IMR-90 (cell line): ENCODE measurements at regions not wholly inside any gene's neighbourhood (a gene's known extent, or its start where the extent isn't known, plus 50 kb on each side); places are given as distances from the start of the nearest gene placed in this dataset.
A peak's percentile ranks its signal among the peaks of the same experiment; 100 is the strongest.

Source experiments
- ATAC-seq: fragments of 200-7000 bp; cut with Tn5 transposase; 2 replicates; pipeline ENCODE4 v1.9.1; 2020; ENCODE audit warnings: low read depth, mild to moderate bottlenecking, moderate library complexity
- BruUV-seq: library from RNA; stranded (reverse); fragments of 400-500 nt; replicated peaks from 2 replicates; lab custom pipeline; 2021; lab: Mats Ljungman, UMichigan
- CTCF ChIA-PET: fragments of 300-600 bp; formaldehyde crosslinking; extraction: SDS; loops from one replicate; lab custom pipeline; 2021; ENCODE audit warnings: antibody characterized with exemption; lab: Yijun Ruan, JAX
- POLR2A ChIA-PET: fragments of 300-600 bp; sonication (Branson Sonifier 250); formaldehyde crosslinking; loops from one replicate; lab custom pipeline; 2022; ENCODE audit warnings: antibody characterized with exemption; ENCODE audit not compliant: unreplicated experiment; lab: Charles Lee
- DNase-seq: peaks from one replicate; pipeline ENCODE4 v3.0.0; 2013
- H2AFZ ChIP-seq: replicated peaks from 2 replicates; pipeline ENCODE3; 2013; ENCODE audit warnings: low read length, mild to moderate bottlenecking; ENCODE audit not compliant: poor library complexity
- H2AK5ac ChIP-seq: 2 replicates; pipeline ENCODE4 v1.6.1; 2013; ENCODE audit warnings: low read depth, low read length, inconsistent platforms
- H2AK9ac ChIP-seq: replicated peaks from 2 replicates; pipeline ENCODE3; 2013; ENCODE audit warnings: mild to moderate bottlenecking, low read depth, low read length, moderate library complexity; ENCODE audit not compliant: poor library complexity
- H2BK120ac ChIP-seq: 2 replicates; pipeline ENCODE4 v1.6.1; 2013; ENCODE audit warnings: low read depth, low read length, inconsistent platforms
- H2BK15ac ChIP-seq: 3 replicates; pipeline ENCODE4 v1.6.1; 2013; ENCODE audit warnings: low read depth, low read length, inconsistent platforms
- H2BK20ac ChIP-seq: 2 replicates; pipeline ENCODE4 v1.6.1; 2013; ENCODE audit warnings: low read depth, mild to moderate bottlenecking, inconsistent platforms, low read length, moderate library complexity
- H2BK5ac ChIP-seq: 2 replicates; pipeline ENCODE4 v1.6.1; 2013; ENCODE audit warnings: mild to moderate bottlenecking, low read depth, low read length, inconsistent platforms; ENCODE audit not compliant: poor library complexity, severe bottlenecking
- H3K14ac ChIP-seq: replicated peaks from 2 replicates; pipeline ENCODE4 v1.6.1; 2013; ENCODE audit warnings: low read depth, low read length, inconsistent platforms
- H3K18ac ChIP-seq: 2 replicates; pipeline ENCODE4 v1.6.1; 2013; ENCODE audit warnings: low read depth, low read length, control low read depth
- H3K23ac ChIP-seq: 2 replicates; pipeline ENCODE4 v1.6.1; 2013; ENCODE audit warnings: low read depth, low read length, inconsistent platforms
- H3K27ac ChIP-seq: 2 replicates; pipeline ENCODE4 v1.5.1; 2013; ENCODE audit warnings: mild to moderate bottlenecking, control low read depth, low read length; ENCODE audit not compliant: insufficient read depth
- H3K27me3 ChIP-seq: 2 replicates; pipeline ENCODE4 v1.6.1; 2013; ENCODE audit warnings: low read length; ENCODE audit not compliant: control insufficient read depth, insufficient read depth
- H3K36me3 ChIP-seq: 2 replicates; pipeline ENCODE4 v1.6.1; 2013; ENCODE audit warnings: low read length, mixed read lengths; ENCODE audit not compliant: control insufficient read depth, insufficient read depth
- H3K4ac ChIP-seq: 2 replicates; pipeline ENCODE4 v1.6.1; 2013; ENCODE audit warnings: low read depth, low read length, inconsistent platforms
- H3K4me1 ChIP-seq: 2 replicates; pipeline ENCODE4 v1.6.1; 2013; ENCODE audit warnings: low read length, mixed read lengths; ENCODE audit not compliant: control insufficient read depth, insufficient read depth
- H3K4me2 ChIP-seq: 2 replicates; pipeline ENCODE4 v1.6.1; 2013; ENCODE audit warnings: low read depth, mild to moderate bottlenecking, control low read depth, low read length, moderate library complexity
- H3K4me3 ChIP-seq: 2 replicates; pipeline ENCODE4 v1.5.1; 2013; ENCODE audit warnings: low read depth, mild to moderate bottlenecking, control low read depth, low read length, moderate library complexity; ENCODE audit not compliant: insufficient read depth
- H3K56ac ChIP-seq: 2 replicates; pipeline ENCODE4 v1.6.1; 2013; ENCODE audit warnings: low read length, inconsistent platforms; ENCODE audit not compliant: insufficient read depth; ENCODE audit errors: extremely low read depth
- H3K79me1 ChIP-seq, 2 experiments: 2 replicates each; pipeline ENCODE4 v1.6.1; 2013; ENCODE audit warnings: low read length in 2 of 2, inconsistent platforms in 1 of 2, low read depth in 1 of 2
- H3K9ac ChIP-seq: 2 replicates; pipeline ENCODE4 v1.6.1; 2013; ENCODE audit warnings: low read depth, low read length, control low read depth
- H3K9me1 ChIP-seq: 2 replicates; pipeline ENCODE4 v1.6.1; 2013; ENCODE audit warnings: low read length, inconsistent platforms; ENCODE audit not compliant: insufficient read depth
- H3K9me3 ChIP-seq: 2 replicates; pipeline ENCODE4 v1.6.1; 2013; ENCODE audit warnings: low read length; ENCODE audit not compliant: control insufficient read depth, insufficient read depth
- H4K20me1 ChIP-seq: 2 replicates; pipeline ENCODE4 v1.6.1; 2013; ENCODE audit warnings: low read length, inconsistent platforms; ENCODE audit not compliant: insufficient read depth
- H4K5ac ChIP-seq: 2 replicates; pipeline ENCODE4 v1.6.1; 2013; ENCODE audit warnings: mild to moderate bottlenecking, low read depth, low read length, control low read depth
- H4K8ac ChIP-seq, 2 experiments: 2 replicates each; pipeline ENCODE4 v1.6.1; 2013; ENCODE audit warnings: low read depth in 2 of 2, low read length in 2 of 2, control low read depth in 1 of 2, inconsistent platforms in 1 of 2
- H4K91ac ChIP-seq: 2 replicates; pipeline ENCODE4 v1.6.1; 2013; ENCODE audit warnings: low read depth, low read length, inconsistent platforms; ENCODE audit not compliant: insufficient read depth
- CEBPB ChIP-seq: IDR thresholded peaks from 2 replicates; pipeline ENCODE4 v1.6.1; 2012; ENCODE audit warnings: low read depth, low read length, improper control_type of control experiment
- FOS ChIP-seq: fragments of 150-350 bp; IDR thresholded peaks from 2 replicates; pipeline ENCODE4 v1.6.1; 2016; ENCODE audit warnings: low read depth, low read length
- MAZ ChIP-seq: IDR thresholded peaks from 2 replicates; pipeline ENCODE4 v1.6.1; 2012; ENCODE audit warnings: low read depth, mild to moderate bottlenecking, low read length, improper control_type of control experiment, moderate library complexity, borderline replicate concordance
- SMC3 ChIP-seq: fragments of 150-350 bp; IDR thresholded peaks from 2 replicates; pipeline ENCODE4 v1.6.1; 2016; ENCODE audit warnings: low read depth, mild to moderate bottlenecking, antibody characterized with exemption, low read length, moderate library complexity
- WGBS, 2 experiments: methylation state at CpG; one replicate each; pipeline versions ENCODE4 v1.1.5 to v1.1.7; 2013; ENCODE audit warnings: missing lambda C conversion rate in 2 of 2; ENCODE audit not compliant: insufficient read length in 1 of 2; ENCODE audit errors: extremely low coverage in 2 of 2; 5-methylcytosine and 5-hydroxymethylcytosine counted together
- dilution Hi-C: fragments of 300-500 bp; cut with HindIII; formaldehyde crosslinking; loops from one replicate; pipeline ENCODE4 v1.14.3; 2018; ENCODE audit warnings: low sequenced_read_pairs; ENCODE audit not compliant: unreplicated experiment
- in situ Hi-C: fragments of 300-500 bp; cut with MboI; formaldehyde crosslinking; loops from 3 replicates; pipeline ENCODE4 v1.14.3; 2019; ENCODE audit warnings: low sequenced_read_pairs, inconsistent platforms, mixed read lengths
- intact Hi-C: fragments of 100-400 bp; cut with micrococcal nuclease; formaldehyde crosslinking; loops from 2 replicates; pipeline ENCODE4 v1.10.0; 2022
- TF ChIP-seq, protein P1 (sequence below): conservative IDR thresholded peaks from 2 replicates; pipeline ENCODE4 v1.5.1; 2012; ENCODE audit warnings: mild to moderate bottlenecking, low read depth, low read length, improper control_type of control experiment

DNA sequence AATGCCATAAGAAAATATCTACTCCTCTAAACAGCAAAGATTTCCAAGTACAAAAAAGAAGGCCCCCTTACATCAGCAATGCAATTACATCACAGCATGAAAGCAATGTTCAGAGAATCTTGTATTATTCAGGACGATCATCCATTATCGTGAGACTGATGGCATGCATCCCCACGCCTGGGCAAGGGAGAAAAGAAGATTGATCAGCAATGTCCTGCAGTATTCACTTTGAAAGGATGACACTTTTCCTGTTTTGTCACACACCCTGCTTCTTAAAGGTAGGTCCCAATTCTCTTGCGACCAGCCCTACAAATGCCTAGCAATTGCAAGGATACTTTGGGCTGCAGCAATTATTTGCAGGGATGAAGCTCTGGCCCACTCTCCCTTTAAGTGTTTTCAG, 108.7 kb downstream of the TOMM20 start:
- no peak overlapping the region for H3K9ac ChIP-seq
- intact Hi-C loops: no loop called here
- no peak overlapping the region for H3K23ac ChIP-seq
- peaks cover 3% of the 10 kb centered on the region for H3K4me1 ChIP-seq
- no peak overlapping the region for H3K4me3 ChIP-seq
- H4K91ac ChIP-seq: peak overlapping the region; percentile 10; the same call in 1 of the 2 replicates
- in situ Hi-C loops: loop anchor here (5.0 kb wide), 1 partner anchor 37 kb away; no protein-coding TSS in a partner anchor
- no peaks in the 10 kb centered on the region for H4K20me1 ChIP-seq
- H2BK120ac ChIP-seq: no peak overlapping the region
- H3K27me3 ChIP-seq: no peaks in the 10 kb centered on the region
- peaks cover 5% of the 10 kb centered on the region for H3K9me3 ChIP-seq
- no peaks in the 10 kb centered on the region for H3K79me1 ChIP-seq
- no peak overlapping the region for H3K56ac ChIP-seq
- H3K27ac ChIP-seq: no peak overlapping the region
- H3K36me3 ChIP-seq: no peaks in the 10 kb centered on the region
- BruUV-seq: no TSS peak
- H2BK15ac ChIP-seq: 0 out of 3 replicates have a peak overlapping the region, but pooled peaks have one; percentile 26
- 88% methylated on average over 3 of the region's 4 CpGs; no CpG with 5 or more reads in 1 of the 2 experiments for WGBS, 2 experiments
- H4K5ac ChIP-seq: no peak overlapping the region
- no peak overlapping the region for H3K4me2 ChIP-seq
- POLR2A ChIA-PET: no interaction called here
- DNase-seq (no peak), ATAC-seq (no peak)
- peak overlapping the region; percentile 38 for H2BK20ac ChIP-seq
- TF ChIP-seq SMC3 (no peak), FOS (no peak), MAZ (no peak), CEBPB (no peak)
- TF ChIP-seq, protein P1, sequence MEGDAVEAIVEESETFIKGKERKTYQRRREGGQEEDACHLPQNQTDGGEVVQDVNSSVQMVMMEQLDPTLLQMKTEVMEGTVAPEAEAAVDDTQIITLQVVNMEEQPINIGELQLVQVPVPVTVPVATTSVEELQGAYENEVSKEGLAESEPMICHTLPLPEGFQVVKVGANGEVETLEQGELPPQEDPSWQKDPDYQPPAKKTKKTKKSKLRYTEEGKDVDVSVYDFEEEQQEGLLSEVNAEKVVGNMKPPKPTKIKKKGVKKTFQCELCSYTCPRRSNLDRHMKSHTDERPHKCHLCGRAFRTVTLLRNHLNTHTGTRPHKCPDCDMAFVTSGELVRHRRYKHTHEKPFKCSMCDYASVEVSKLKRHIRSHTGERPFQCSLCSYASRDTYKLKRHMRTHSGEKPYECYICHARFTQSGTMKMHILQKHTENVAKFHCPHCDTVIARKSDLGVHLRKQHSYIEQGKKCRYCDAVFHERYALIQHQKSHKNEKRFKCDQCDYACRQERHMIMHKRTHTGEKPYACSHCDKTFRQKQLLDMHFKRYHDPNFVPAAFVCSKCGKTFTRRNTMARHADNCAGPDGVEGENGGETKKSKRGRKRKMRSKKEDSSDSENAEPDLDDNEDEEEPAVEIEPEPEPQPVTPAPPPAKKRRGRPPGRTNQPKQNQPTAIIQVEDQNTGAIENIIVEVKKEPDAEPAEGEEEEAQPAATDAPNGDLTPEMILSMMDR: no peak
- H2AFZ ChIP-seq: peak overlapping the region; percentile 19
- no peak overlapping the region for H3K18ac ChIP-seq
- peak overlapping the region; percentile 65 for H2AK5ac ChIP-seq
- CTCF ChIA-PET: interaction anchor here (0.7 kb wide), 1 partner anchor 50 kb away, joined by 4 read pairs; no protein-coding TSS in a partner anchor
- no peak overlapping the region for H2BK5ac ChIP-seq
- peaks cover 5% of the 10 kb centered on the region; the same call in 1 of the 2 replicates for H3K9me1 ChIP-seq
- 0 out of 2 replicates have a peak overlapping the region, but pooled peaks have one; percentile 36 for H3K14ac ChIP-seq
- dilution Hi-C loops: no loop called here
- no peak overlapping the region for H2AK9ac ChIP-seq
- no peak overlapping the region; a peak in 1 of 4 replicates for H4K8ac ChIP-seq
- no peak overlapping the region; the same call in 1 of the 2 replicates for H3K4ac ChIP-seq
